ENCODE measurements at regions not wholly inside any gene's neighbourhood (a gene's known extent, or its start where the extent isn't known, plus 50 kb on each side); places are given as distances from the start of the nearest gene placed in this dataset.

DNA sequence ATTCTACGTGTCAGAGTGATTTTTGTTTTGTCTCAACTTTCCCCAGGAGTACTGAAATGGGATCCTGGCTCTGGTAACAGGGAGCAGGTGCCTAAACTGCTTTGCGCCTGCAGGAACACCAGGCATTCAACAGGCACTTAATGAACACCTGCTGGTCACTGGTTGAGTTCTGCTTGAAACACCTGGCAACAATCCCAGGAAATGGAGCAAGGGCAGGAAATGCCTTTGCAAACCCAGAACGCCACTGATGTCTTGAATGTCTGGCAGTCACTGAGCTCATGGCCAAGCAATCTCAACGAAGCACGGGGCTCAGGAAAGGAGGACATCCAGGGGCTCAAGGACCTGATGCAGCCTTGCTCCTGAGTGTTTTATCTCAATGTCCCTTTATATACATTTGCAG lies 360.0 kb upstream of the RAB6C start:
- TF ChIP-seq, protein P1, sequence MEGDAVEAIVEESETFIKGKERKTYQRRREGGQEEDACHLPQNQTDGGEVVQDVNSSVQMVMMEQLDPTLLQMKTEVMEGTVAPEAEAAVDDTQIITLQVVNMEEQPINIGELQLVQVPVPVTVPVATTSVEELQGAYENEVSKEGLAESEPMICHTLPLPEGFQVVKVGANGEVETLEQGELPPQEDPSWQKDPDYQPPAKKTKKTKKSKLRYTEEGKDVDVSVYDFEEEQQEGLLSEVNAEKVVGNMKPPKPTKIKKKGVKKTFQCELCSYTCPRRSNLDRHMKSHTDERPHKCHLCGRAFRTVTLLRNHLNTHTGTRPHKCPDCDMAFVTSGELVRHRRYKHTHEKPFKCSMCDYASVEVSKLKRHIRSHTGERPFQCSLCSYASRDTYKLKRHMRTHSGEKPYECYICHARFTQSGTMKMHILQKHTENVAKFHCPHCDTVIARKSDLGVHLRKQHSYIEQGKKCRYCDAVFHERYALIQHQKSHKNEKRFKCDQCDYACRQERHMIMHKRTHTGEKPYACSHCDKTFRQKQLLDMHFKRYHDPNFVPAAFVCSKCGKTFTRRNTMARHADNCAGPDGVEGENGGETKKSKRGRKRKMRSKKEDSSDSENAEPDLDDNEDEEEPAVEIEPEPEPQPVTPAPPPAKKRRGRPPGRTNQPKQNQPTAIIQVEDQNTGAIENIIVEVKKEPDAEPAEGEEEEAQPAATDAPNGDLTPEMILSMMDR (CRISPR knock-in tag; IDR thresholded peaks at IDR 0.05): no peak
- no peak for TF ChIP-seq ZNF224 (CRISPR knock-in tag; IDR thresholded peaks at IDR 0.05)
- no peak for TF ChIP-seq ZNF510 (CRISPR knock-in tag; IDR thresholded peaks at IDR 0.05; ENCODE audit: low read depth)
- no peak for TF ChIP-seq PHF21A (CRISPR knock-in tag; IDR thresholded peaks at IDR 0.05)
- TF ChIP-seq TBL1XR1 (IDR thresholded peaks at IDR 0.05; ENCODE audit: borderline replicate concordance, low read length, partially characterized antibody): no peak
- TF ChIP-seq, protein P2, sequence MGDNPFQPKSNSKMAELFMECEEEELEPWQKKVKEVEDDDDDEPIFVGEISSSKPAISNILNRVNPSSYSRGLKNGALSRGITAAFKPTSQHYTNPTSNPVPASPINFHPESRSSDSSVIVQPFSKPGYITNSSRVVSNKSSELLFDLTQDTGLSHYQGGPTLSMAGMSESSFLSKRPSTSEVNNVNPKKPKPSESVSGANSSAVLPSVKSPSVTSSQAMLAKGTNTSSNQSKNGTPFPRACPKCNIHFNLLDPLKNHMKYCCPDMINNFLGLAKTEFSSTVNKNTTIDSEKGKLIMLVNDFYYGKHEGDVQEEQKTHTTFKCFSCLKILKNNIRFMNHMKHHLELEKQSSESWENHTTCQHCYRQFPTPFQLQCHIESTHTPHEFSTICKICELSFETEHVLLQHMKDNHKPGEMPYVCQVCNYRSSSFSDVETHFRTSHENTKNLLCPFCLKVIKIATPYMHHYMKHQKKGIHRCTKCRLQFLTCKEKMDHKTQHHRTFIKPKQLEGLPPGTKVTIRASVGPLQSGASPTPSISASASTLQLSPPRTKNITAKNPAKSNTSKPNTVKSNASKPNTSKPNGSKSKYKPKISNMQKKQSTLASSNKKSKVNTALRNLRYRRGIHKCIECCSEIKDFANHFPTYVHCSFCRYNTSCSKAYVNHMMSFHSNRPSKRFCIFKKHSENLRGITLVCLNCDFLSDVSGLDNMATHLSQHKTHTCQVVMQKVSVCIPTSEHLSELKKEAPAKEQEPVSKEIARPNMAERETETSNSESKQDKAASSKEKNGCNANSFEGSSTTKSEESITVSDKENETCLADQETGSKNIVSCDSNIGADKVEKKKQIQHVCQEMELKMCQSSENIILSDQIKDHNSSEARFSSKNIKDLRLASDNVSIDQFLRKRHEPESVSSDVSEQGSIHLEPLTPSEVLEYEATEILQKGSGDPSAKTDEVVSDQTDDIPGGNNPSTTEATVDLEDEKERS (CRISPR knock-in tag; IDR thresholded peaks at IDR 0.05): no peak
- no peak for TF ChIP-seq POLR2AphosphoS5 (IDR thresholded peaks at IDR 0.05; ENCODE audit: low read depth, low read length)
- TF ChIP-seq, protein P3, sequence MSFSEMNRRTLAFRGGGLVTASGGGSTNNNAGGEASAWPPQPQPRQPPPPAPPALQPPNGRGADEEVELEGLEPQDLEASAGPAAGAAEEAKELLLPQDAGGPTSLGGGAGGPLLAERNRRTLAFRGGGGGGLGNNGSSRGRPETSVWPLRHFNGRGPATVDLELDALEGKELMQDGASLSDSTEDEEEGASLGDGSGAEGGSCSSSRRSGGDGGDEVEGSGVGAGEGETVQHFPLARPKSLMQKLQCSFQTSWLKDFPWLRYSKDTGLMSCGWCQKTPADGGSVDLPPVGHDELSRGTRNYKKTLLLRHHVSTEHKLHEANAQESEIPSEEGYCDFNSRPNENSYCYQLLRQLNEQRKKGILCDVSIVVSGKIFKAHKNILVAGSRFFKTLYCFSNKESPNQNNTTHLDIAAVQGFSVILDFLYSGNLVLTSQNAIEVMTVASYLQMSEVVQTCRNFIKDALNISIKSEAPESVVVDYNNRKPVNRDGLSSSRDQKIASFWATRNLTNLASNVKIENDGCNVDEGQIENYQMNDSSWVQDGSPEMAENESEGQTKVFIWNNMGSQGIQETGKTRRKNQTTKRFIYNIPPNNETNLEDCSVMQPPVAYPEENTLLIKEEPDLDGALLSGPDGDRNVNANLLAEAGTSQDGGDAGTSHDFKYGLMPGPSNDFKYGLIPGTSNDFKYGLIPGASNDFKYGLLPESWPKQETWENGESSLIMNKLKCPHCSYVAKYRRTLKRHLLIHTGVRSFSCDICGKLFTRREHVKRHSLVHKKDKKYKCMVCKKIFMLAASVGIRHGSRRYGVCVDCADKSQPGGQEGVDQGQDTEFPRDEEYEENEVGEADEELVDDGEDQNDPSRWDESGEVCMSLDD (CRISPR knock-in tag; IDR thresholded peaks at IDR 0.05; ENCODE audit: borderline replicate concordance): no peak
